WTC11 (cell line): ENCODE measurements at regions not wholly inside any gene's neighbourhood (a gene's known extent, or its start where the extent isn't known, plus 50 kb on each side); places are given as distances from the start of the nearest gene placed in this dataset.

Experiments
- EMX1 ChIP-seq: fragments of 250-450 bp; sonication (Bioruptor Pico); IDR thresholded peaks from 2 replicates; pipeline ENCODE4 v1.8.0; 2021; ENCODE audit warnings: mild to moderate bottlenecking
- ESRRA ChIP-seq: sonication (generic); formaldehyde crosslinking; IDR thresholded peaks from 2 replicates; pipeline ENCODE4 v1.8.1; 2022; ENCODE audit warnings: mild to moderate bottlenecking, missing genetic modification reagents, borderline replicate concordance
- IRF1 ChIP-seq: sonication (generic); formaldehyde crosslinking; IDR thresholded peaks from 2 replicates; pipeline ENCODE4 v1.8.0; 2023; ENCODE audit warnings: missing genetic modification reagents
- JAZF1 ChIP-seq: fragments of 250-450 bp; sonication (Bioruptor Pico); IDR thresholded peaks from 2 replicates; pipeline ENCODE4 v1.9.0; 2021; ENCODE audit warnings: moderate library complexity, mild to moderate bottlenecking, inconsistent platforms
- JUN ChIP-seq: sonication (generic); formaldehyde crosslinking; IDR thresholded peaks from 2 replicates; pipeline ENCODE4 v1.8.0; 2023; ENCODE audit warnings: mild to moderate bottlenecking, missing genetic modification reagents
- MAX ChIP-seq: sonication (generic); formaldehyde crosslinking; IDR thresholded peaks from 2 replicates; pipeline ENCODE4 v1.8.0; 2022; ENCODE audit warnings: mild to moderate bottlenecking, missing genetic modification reagents
- PREB ChIP-seq: sonication (generic); formaldehyde crosslinking; IDR thresholded peaks from 2 replicates; pipeline ENCODE4 v1.8.1; 2022; ENCODE audit warnings: mild to moderate bottlenecking, missing genetic modification reagents, moderate library complexity, borderline replicate concordance
- ZBTB21 ChIP-seq: sonication (generic); formaldehyde crosslinking; IDR thresholded peaks from 2 replicates; pipeline ENCODE4 v1.8.1; 2023; ENCODE audit warnings: mild to moderate bottlenecking, missing genetic modification reagents, borderline replicate concordance
- ZNF121 ChIP-seq: sonication (generic); formaldehyde crosslinking; IDR thresholded peaks from 2 replicates; pipeline ENCODE4 v1.8.0; 2023; ENCODE audit warnings: missing genetic modification reagents
- ZSCAN18 ChIP-seq: fragments of 250-450 bp; sonication (Bioruptor Pico); IDR thresholded peaks from 2 replicates; pipeline ENCODE4 v2.1.2; 2022; ENCODE audit warnings: mild to moderate bottlenecking, moderate library complexity
- TF ChIP-seq, protein P1 (sequence below): fragments of 200-600 bp; IDR thresholded peaks from 2 replicates; pipeline ENCODE4 v1.8.0; 2022; ENCODE audit warnings: antibody characterized with exemption
- TF ChIP-seq, protein P2 (sequence below): sonication (generic); formaldehyde crosslinking; IDR thresholded peaks from 2 replicates; pipeline ENCODE4 v1.8.1; 2023; ENCODE audit warnings: mild to moderate bottlenecking, missing genetic modification reagents, moderate library complexity

- TF ChIP-seq PREB (CRISPR knock-in tag) (no peak), EMX1 (CRISPR knock-in tag) (no peak), JUN (CRISPR knock-in tag) (no peak), ZSCAN18 (CRISPR knock-in tag) (no peak), IRF1 (CRISPR knock-in tag) (no peak), JAZF1 (CRISPR knock-in tag) (no peak), MAX (CRISPR knock-in tag) (peak; percentile 61; the same call in 1 of the 2 replicates), ZBTB21 (CRISPR knock-in tag) (0 out of 2 replicates have a peak, but pooled peaks have one; percentile 47), ESRRA (CRISPR knock-in tag) (no peak), ZNF121 (CRISPR knock-in tag) (no peak)
- TF ChIP-seq, protein P1, sequence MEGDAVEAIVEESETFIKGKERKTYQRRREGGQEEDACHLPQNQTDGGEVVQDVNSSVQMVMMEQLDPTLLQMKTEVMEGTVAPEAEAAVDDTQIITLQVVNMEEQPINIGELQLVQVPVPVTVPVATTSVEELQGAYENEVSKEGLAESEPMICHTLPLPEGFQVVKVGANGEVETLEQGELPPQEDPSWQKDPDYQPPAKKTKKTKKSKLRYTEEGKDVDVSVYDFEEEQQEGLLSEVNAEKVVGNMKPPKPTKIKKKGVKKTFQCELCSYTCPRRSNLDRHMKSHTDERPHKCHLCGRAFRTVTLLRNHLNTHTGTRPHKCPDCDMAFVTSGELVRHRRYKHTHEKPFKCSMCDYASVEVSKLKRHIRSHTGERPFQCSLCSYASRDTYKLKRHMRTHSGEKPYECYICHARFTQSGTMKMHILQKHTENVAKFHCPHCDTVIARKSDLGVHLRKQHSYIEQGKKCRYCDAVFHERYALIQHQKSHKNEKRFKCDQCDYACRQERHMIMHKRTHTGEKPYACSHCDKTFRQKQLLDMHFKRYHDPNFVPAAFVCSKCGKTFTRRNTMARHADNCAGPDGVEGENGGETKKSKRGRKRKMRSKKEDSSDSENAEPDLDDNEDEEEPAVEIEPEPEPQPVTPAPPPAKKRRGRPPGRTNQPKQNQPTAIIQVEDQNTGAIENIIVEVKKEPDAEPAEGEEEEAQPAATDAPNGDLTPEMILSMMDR: no peak
- TF ChIP-seq, protein P2, sequence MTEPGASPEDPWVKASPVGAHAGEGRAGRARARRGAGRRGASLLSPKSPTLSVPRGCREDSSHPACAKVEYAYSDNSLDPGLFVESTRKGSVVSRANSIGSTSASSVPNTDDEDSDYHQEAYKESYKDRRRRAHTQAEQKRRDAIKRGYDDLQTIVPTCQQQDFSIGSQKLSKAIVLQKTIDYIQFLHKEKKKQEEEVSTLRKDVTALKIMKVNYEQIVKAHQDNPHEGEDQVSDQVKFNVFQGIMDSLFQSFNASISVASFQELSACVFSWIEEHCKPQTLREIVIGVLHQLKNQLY (CRISPR knock-in tag): no peak
Measured at GRCh38 chr3:182500289-182500688, 293.0 kb upstream of the ATP11B start.
